ENCODE measurements at regions not wholly inside any gene's neighbourhood (a gene's known extent, or its start where the extent isn't known, plus 50 kb on each side); places are given as distances from the start of the nearest gene placed in this dataset.

DNA sequence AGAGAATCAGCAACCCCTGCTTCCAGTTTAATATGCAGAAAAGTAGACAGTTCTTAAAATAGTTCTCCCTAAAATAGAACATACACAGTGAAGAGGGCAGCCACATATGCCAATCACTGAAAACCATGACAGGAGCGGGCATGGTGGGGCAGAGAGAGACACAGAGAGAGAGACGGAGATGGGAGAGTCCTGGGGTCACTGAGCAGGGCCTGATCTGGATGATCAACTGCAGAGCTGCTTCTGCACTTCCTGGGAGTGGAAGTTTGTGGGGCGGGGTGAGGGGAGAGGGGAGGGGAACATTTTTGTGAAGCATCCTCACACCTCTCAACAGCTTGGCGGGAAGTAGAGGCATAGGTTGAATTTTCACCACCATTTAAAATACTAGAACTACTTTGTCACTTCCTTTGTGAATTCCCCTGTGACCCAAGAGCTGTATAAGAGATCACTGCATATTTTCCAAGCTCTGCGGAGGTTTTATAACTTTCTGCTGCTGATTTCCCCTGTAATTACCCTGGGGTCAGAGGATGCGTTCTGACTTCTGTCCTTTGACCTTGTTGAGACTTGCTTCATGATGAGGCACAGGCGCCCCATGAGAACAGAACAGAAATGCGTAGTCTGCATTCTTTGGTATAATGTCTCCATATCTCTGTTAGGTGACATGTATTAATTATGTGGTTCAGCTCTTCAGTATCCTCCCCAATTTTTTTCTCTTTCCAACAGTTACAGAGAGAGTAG lies 419.4 kb downstream of the BRD1 start:
- TF ChIP-seq, protein P1, sequence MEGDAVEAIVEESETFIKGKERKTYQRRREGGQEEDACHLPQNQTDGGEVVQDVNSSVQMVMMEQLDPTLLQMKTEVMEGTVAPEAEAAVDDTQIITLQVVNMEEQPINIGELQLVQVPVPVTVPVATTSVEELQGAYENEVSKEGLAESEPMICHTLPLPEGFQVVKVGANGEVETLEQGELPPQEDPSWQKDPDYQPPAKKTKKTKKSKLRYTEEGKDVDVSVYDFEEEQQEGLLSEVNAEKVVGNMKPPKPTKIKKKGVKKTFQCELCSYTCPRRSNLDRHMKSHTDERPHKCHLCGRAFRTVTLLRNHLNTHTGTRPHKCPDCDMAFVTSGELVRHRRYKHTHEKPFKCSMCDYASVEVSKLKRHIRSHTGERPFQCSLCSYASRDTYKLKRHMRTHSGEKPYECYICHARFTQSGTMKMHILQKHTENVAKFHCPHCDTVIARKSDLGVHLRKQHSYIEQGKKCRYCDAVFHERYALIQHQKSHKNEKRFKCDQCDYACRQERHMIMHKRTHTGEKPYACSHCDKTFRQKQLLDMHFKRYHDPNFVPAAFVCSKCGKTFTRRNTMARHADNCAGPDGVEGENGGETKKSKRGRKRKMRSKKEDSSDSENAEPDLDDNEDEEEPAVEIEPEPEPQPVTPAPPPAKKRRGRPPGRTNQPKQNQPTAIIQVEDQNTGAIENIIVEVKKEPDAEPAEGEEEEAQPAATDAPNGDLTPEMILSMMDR (IDR thresholded peaks at IDR 0.05; ENCODE audit: insufficient read depth, low read depth, low read length, missing control alignments) = no peak
- H3K4me3 ChIP-seq (ENCODE audit: low read length) = no peak overlapping the region
- DNase-seq (ENCODE audit: low read depth) = no peak

DNA sequence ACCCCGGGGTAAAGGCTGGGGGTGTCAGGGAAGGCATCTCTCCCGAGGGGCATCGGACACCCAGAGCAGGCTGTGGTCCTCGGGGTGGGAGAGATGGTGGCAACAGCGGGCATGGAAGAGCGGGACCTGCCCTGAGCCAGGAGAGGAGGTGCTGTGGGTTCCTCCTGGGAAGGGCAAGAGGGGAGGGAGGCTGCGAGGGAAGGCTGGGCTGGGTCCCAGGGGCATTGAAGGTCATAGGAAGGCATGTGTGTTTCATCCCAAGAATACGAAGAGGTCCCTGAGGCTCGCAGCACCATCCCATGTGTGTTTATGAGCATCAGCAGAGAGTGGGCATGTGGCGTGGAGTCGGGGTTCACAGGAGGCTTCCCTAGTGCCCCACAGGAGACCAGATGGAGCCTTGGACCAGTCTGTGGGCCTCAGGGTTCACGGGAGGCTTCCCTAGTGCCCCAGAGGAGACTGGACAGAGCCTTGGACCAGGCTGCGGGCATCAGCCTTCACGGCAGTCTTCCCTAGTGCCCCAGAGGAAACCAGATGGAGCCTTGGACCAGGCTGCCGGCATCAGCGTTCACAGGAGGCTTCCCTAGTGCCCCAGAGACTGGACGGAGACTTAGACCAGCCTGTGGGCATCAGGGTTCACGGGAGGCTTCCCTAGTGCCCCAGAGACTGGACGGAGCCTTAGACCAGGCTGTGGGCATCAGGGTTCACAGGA lies 420.6 kb downstream of the BRD1 start:
- no peak for DNase-seq (ENCODE audit: low read depth)
- TF ChIP-seq, protein P1 (IDR thresholded peaks at IDR 0.05; ENCODE audit: insufficient read depth, low read depth, low read length, missing control alignments) = no peak
- H3K4me3 ChIP-seq (ENCODE audit: low read length) = no peak overlapping the region

DNA sequence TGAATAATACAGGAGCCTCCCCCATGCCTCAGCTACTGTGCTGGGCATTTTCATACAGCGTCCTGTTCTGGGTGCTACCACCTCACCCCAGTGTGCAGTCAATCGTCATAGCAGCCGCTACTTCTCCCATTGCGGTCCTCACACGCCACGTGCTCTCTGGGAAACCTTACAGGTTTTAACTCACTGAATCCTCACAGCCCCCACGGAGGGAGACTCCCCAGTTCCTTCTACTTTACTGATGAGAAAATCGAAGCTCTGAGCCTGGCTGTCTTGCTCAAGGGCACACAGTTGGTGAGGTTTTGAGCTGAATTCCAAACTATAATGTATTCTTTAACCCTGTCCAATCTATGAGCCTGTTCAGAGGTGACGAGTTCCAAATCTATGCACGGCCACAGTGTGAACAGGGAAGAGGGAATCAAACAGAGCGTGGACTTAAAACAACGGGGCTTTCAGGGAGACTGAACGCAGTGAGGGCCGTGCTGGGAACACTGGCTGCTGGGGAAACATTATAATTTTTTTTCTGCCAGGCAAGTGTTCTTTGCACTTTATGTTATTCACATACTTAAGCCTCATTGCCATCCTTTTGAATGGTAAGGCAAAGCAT lies 421.5 kb downstream of the BRD1 start:
- no peak overlapping the region for H3K4me3 ChIP-seq (ENCODE audit: low read length)
- DNase-seq (ENCODE audit: low read depth) = no peak
- TF ChIP-seq, protein P1 (IDR thresholded peaks at IDR 0.05; ENCODE audit: insufficient read depth, low read depth, low read length, missing control alignments) = no peak

DNA sequence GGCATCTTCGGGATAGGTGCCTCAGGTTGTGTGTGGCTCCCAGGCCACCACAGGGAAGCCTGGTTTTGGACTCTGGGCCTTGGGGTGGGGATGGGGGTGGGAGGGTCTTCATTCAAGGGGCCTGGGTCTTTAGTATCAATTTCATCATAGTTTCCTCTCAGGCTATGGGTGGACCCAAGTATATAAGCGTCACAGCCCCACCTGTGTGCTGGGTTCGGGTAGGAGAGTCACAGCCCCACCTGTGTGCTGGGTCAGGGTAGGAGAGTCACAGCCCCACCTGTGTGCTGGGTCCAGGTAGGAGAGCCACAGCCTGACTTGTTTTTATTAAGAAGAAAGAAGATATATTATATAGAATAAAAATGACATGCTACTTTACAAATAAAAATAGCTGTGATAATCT lies 422.1 kb downstream of the BRD1 start:
- DNase-seq (ENCODE audit: low read depth) = no peak
- H3K4me3 ChIP-seq (ENCODE audit: low read length) = no peak overlapping the region
- TF ChIP-seq, protein P1 (IDR thresholded peaks at IDR 0.05; ENCODE audit: insufficient read depth, low read depth, low read length, missing control alignments) = no peak

DNA sequence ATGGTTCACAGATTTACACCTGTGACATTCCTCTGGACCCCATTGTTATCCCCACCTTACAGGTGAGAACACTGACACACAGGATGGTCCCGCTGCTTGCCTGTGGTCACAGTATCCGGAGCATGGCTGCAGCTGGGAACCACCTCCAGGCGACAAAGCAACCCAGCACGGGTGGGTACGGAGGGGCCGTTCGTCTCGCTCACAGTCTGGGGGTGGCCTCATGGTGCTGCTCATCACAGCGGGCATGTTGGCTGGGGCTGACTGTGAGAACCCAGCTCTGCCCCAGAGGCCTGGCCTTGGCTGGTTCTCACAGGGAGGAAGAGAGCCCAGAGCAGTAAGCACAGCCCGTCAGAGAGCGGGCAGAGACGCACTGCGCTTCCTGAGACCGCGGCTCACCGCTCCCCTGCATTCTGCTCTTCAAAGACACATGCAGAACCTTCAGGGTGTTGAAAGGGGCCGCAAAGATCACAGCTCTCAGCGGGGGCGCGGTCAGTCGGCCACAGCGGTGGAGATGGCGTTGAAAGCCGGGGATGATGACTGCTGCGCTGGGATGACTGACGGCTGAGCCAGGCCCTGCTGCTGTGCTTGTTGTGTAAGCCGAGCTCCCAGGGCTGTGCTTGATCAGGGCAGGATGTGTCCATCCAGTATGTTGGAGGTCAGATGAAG lies 423.0 kb downstream of the BRD1 start:
- DNase-seq (ENCODE audit: low read depth) = no peak
- no peak overlapping the region for H3K4me3 ChIP-seq (ENCODE audit: low read length)
- TF ChIP-seq, protein P1 (IDR thresholded peaks at IDR 0.05; ENCODE audit: insufficient read depth, low read depth, low read length, missing control alignments) = no peak

DNA sequence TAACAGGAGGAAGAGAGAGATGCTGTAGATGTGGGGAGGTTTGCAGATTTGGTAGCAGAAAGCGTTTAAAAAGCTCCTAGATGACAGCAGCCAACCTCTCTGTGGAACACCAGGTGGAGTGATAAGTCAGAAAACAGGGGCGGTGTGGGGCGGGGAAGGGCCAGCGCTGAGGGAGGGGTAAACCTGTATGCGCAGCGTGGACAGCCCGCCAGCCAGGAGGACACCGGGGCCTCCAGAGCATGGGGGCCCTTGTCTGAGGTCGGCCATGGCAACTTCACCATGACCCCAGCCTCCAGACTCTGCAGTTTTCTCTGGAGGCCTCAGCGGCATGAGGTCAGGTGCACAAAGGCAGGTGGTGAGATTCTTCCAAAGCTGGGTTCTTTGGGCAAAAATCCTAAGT lies 423.7 kb downstream of the BRD1 start:
- no peak for DNase-seq (ENCODE audit: low read depth)
- TF ChIP-seq, protein P1 (IDR thresholded peaks at IDR 0.05; ENCODE audit: insufficient read depth, low read depth, low read length, missing control alignments) = no peak

More for the DNA sequence above, 423.7 kb downstream of the BRD1 start:
- no peak overlapping the region for H3K4me3 ChIP-seq (ENCODE audit: low read length)

Measured in epithelial cell of esophagus (primary cell).